ENCODE measurements at regions not wholly inside any gene's neighbourhood (a gene's known extent, or its start where the extent isn't known, plus 50 kb on each side); places are given as distances from the start of the nearest gene placed in this dataset.

GRCh38 chr6:168244961-168245551 is 74.5 kb downstream of the DACT2 start:
- TF ChIP-seq, protein P1, sequence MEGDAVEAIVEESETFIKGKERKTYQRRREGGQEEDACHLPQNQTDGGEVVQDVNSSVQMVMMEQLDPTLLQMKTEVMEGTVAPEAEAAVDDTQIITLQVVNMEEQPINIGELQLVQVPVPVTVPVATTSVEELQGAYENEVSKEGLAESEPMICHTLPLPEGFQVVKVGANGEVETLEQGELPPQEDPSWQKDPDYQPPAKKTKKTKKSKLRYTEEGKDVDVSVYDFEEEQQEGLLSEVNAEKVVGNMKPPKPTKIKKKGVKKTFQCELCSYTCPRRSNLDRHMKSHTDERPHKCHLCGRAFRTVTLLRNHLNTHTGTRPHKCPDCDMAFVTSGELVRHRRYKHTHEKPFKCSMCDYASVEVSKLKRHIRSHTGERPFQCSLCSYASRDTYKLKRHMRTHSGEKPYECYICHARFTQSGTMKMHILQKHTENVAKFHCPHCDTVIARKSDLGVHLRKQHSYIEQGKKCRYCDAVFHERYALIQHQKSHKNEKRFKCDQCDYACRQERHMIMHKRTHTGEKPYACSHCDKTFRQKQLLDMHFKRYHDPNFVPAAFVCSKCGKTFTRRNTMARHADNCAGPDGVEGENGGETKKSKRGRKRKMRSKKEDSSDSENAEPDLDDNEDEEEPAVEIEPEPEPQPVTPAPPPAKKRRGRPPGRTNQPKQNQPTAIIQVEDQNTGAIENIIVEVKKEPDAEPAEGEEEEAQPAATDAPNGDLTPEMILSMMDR (IDR thresholded peaks at IDR 0.05; ENCODE audit: control extremely low read depth, extremely low read depth, low read depth, missing control alignments), result no peak
- DNase-seq (ENCODE audit: extremely low spot score), result no peak
- CTCF ChIA-PET, result no interaction called here
- POLR2A ChIA-PET, result no interaction called here

DNA sequence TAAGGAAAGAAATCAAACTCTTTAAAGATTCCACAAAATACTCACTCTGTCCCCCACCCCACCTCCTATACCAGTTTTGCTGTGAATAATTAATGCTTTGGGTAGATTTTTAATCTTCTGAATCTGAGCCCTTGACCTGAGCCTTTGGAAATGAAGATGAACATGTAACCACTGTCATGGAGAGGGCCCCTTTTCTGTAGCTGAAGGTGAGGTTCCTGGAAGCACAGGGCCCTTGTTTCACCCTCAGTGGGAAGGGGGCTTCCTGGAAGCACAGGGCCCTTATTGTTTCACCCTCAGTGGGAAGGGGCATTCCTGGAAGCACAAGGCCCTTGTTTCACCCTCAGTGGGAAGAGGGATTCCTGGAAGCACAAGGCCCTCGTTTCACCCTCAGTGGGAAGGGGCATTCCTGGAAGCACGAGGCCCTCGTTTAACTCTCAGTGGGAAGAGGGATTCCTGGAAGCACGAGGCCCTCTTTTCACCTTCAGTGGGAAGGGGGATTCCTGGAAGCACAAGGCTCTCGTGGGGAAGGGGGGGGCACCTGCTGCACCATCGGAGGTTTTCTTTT is 75.7 kb downstream of the DACT2 start:
- CTCF ChIA-PET, result no interaction called here
- POLR2A ChIA-PET, result no interaction called here
- TF ChIP-seq, protein P1 (IDR thresholded peaks at IDR 0.05; ENCODE audit: control extremely low read depth, extremely low read depth, low read depth, missing control alignments), result no peak
- no peak for DNase-seq (ENCODE audit: extremely low spot score)

DNA sequence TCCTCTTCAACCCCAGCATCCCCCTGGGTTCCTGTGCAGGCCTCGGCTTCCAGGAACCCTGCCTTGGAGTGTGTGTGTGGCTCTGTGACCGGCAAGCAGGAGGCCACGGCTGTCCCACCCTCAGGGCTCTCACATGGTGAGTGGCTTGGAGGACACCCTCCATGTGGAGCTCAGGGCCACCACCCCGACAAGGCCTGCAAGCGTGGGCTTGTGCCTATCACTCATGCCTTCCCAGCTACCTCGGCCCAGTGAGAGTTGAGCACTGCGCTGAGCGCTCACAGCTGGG is 76.7 kb downstream of the DACT2 start:
- CTCF ChIA-PET, result no interaction called here

GRCh38 chr6:168242111-168242939 is 77.3 kb downstream of the DACT2 start:
- no peak for DNase-seq (ENCODE audit: extremely low spot score)
- ChIA-PET POLR2A (no interaction called here), CTCF (no interaction called here)
- TF ChIP-seq, protein P1 (IDR thresholded peaks at IDR 0.05; ENCODE audit: control extremely low read depth, extremely low read depth, low read depth, missing control alignments), result no peak

More for the DNA sequence above, 76.7 kb downstream of the DACT2 start:
- TF ChIP-seq, protein P1 (IDR thresholded peaks at IDR 0.05; ENCODE audit: control extremely low read depth, extremely low read depth, low read depth, missing control alignments), result no peak
- no peak for DNase-seq (ENCODE audit: extremely low spot score)
- POLR2A ChIA-PET, result no interaction called here

DNA sequence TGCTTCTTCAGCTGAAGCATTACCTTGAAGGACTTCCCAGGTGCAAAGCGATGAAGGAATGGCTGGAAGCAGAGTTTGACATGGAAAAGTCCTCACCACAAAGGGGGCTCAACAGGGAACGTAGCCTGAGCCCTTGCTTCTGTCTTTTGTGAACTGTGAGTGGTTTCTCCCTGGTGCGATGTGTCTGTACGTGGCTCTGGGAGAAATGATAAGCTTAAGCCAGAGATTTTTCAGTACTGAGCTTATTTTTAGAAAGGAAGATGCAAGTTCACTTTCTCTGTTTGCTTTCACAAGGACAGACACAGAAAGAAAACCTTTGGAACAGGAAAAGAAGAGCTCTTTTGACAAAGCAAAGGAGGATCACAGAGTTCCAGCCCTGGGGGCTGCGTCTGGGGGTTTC is 79.4 kb downstream of the DACT2 start:
- ChIA-PET POLR2A (no interaction called here), CTCF (interaction anchor here (1.0 kb wide), 1 partner anchor 9 kb away, joined by 3 read pairs; no protein-coding TSS in a partner anchor)
- TF ChIP-seq, protein P1 (IDR thresholded peaks at IDR 0.05; ENCODE audit: control extremely low read depth, extremely low read depth, low read depth, missing control alignments), result no peak
- DNase-seq (ENCODE audit: extremely low spot score), result no peak

DNA sequence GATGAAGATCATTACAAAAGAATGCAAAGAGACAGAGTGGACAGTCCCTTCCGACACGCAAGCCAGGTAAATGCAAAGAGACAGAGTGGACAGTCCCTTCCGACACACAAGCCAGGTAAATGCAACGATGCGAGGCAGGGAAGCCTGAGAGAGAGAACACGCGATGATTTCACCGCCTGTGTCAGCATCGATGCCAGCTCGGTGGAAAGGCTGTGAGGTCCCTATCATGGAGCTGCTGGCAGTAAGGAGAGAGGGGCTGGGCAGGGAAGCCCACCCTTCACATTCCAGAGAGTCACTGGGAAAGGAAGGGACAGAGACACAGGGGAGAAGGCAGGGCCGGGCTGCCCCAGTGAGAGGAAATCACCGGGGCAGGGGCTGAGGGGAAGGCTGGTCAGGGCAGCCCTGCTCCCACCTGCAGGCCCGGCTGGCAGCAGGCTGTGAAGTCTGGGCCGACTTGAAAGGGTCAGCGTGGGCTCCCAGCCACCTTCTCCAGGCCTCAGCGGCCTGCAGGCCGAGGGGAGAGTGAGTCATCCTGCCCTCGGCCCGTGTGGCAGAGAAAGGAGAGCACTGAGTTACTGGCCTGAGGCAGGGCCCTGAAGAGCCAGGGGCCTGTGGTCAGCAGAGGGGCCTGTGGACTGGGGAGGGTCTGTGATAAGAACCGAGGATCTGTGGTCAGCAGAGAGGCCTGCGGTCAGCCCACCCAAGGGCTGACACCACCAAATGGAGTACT is 80.4 kb downstream of the DACT2 start:
- no peak for DNase-seq (ENCODE audit: extremely low spot score)
- TF ChIP-seq, protein P1 (IDR thresholded peaks at IDR 0.05; ENCODE audit: control extremely low read depth, extremely low read depth, low read depth, missing control alignments), result no peak
- POLR2A ChIA-PET, result no interaction called here
- CTCF ChIA-PET, result no interaction called here

All from GM10248 (cell line).